ENCODE measurements at regions not wholly inside any gene's neighbourhood (a gene's known extent, or its start where the extent isn't known, plus 50 kb on each side); places are given as distances from the start of the nearest gene placed in this dataset.
A peak's percentile ranks its signal among the peaks of the same experiment; 100 is the strongest.

- no peak overlapping the region for H3K4me3 ChIP-seq (ENCODE audit: insufficient read depth, low read length)
- peaks cover 7% of the 10 kb centered on the region for H3K4me1 ChIP-seq (ENCODE audit: insufficient read depth, low read length)
- no peak for TF ChIP-seq CTCF (IDR thresholded peaks at IDR 0.05; ENCODE audit: extremely low read depth, low read depth, low read length)
- no peaks in the 10 kb centered on the region for H3K79me2 ChIP-seq (ENCODE audit: insufficient read depth, low read length)
- no peak overlapping the region for H3K4me2 ChIP-seq (ENCODE audit: insufficient read depth, low read length)
- no peak overlapping the region for H3K27ac ChIP-seq (ENCODE audit: low read depth, low read length)
- H3K27me3 ChIP-seq (ENCODE audit: insufficient read depth, low read length), result peaks cover 39% of the 10 kb centered on the region
- DNase-seq (ENCODE audit: insufficient read length, low spot score, missing footprints), result no peak
- no peaks in the 10 kb centered on the region for H3K36me3 ChIP-seq (ENCODE audit: insufficient read depth, low read length)
- H2AFZ ChIP-seq (ENCODE audit: low read length), result no peak overlapping the region
- H4K20me1 ChIP-seq (ENCODE audit: insufficient read depth, low read length), result no peaks in the 10 kb centered on the region
- no peaks in the 10 kb centered on the region for H3K9me3 ChIP-seq (ENCODE audit: low read depth, low read length)
Observed at GRCh38 chr12:114478865-114479264, 72.9 kb upstream of the TBX5 start.

DNA sequence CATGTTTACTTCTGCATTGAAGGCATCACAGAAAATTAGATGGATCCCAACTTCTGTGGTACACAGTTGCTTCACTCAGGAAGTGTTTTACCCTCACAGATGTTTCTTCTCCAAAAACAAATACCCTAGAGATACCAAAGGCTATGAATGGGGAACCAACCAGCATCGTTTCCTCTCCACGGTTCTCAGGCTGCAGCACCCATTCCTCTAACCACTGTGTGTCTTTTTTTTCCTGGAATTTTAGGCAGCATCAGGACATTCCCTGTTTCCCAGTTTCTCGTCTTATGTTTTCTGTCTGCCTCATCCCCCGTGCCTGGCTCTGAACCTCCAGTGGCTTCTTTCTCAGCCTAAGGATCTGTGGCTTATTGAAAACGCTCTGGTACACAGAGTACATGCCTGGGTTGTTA lies 72.0 kb upstream of the TBX5 start:
- H4K20me1 ChIP-seq (ENCODE audit: insufficient read depth, low read length), result no peaks in the 10 kb centered on the region
- TF ChIP-seq CTCF (IDR thresholded peaks at IDR 0.05; ENCODE audit: extremely low read depth, low read depth, low read length), result no peak
- H3K4me3 ChIP-seq (ENCODE audit: insufficient read depth, low read length), result no peak overlapping the region
- H3K4me1 ChIP-seq (ENCODE audit: insufficient read depth, low read length), result peaks cover 7% of the 10 kb centered on the region
- H3K4me2 ChIP-seq (ENCODE audit: insufficient read depth, low read length), result no peak overlapping the region
- H3K36me3 ChIP-seq (ENCODE audit: insufficient read depth, low read length), result no peaks in the 10 kb centered on the region
- H3K27ac ChIP-seq (ENCODE audit: low read depth, low read length), result no peak overlapping the region
- H3K27me3 ChIP-seq (ENCODE audit: insufficient read depth, low read length), result peaks cover 39% of the 10 kb centered on the region
- no peaks in the 10 kb centered on the region for H3K79me2 ChIP-seq (ENCODE audit: insufficient read depth, low read length)
- H2AFZ ChIP-seq (ENCODE audit: low read length), result no peak overlapping the region
- DNase-seq (ENCODE audit: insufficient read length, low spot score, missing footprints), result no peak
- no peaks in the 10 kb centered on the region for H3K9me3 ChIP-seq (ENCODE audit: low read depth, low read length)

DNA sequence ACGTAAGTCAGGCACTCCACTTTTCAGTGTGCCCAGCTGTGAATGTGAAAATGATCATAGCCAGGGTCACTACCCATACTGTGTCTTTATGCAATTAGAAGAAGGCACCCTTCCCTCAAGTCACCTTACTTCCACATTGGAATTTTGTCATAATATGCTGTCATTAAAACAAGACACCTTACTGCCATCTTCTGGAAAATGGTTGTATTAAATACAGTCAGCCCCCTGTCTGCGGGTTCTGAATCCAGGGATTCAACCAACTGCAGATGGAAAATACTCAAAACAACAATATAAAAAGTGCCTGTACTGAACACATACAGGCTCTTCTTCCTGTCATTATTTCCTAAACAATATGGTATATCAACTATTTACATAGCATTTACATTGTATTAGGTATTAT lies 70.2 kb upstream of the TBX5 start:
- H3K4me3 ChIP-seq (ENCODE audit: insufficient read depth, low read length), result no peak overlapping the region
- no peak overlapping the region for H3K4me2 ChIP-seq (ENCODE audit: insufficient read depth, low read length)
- no peaks in the 10 kb centered on the region for H3K36me3 ChIP-seq (ENCODE audit: insufficient read depth, low read length)
- H3K4me1 ChIP-seq (ENCODE audit: insufficient read depth, low read length), result peaks cover 7% of the 10 kb centered on the region
- no peak overlapping the region for H2AFZ ChIP-seq (ENCODE audit: low read length)
- peaks cover 27% of the 10 kb centered on the region for H3K27me3 ChIP-seq (ENCODE audit: insufficient read depth, low read length)
- TF ChIP-seq CTCF (IDR thresholded peaks at IDR 0.05; ENCODE audit: extremely low read depth, low read depth, low read length), result peak; percentile 34
- H3K79me2 ChIP-seq (ENCODE audit: insufficient read depth, low read length), result no peaks in the 10 kb centered on the region
- DNase-seq (ENCODE audit: insufficient read length, low spot score, missing footprints), result no peak
- H4K20me1 ChIP-seq (ENCODE audit: insufficient read depth, low read length), result no peaks in the 10 kb centered on the region
- no peaks in the 10 kb centered on the region for H3K9me3 ChIP-seq (ENCODE audit: low read depth, low read length)
- no peak overlapping the region for H3K27ac ChIP-seq (ENCODE audit: low read depth, low read length)

GRCh38 chr12:114473717-114474116 lies 67.8 kb upstream of the TBX5 start:
- Histone ChIP-seq H3K4me3 (ENCODE audit: insufficient read depth, low read length) (no peak overlapping the region), H2AFZ (ENCODE audit: low read length) (no peak overlapping the region), H3K79me2 (ENCODE audit: insufficient read depth, low read length) (no peaks in the 10 kb centered on the region), H3K27me3 (ENCODE audit: insufficient read depth, low read length) (peaks cover 8% of the 10 kb centered on the region), H3K36me3 (ENCODE audit: insufficient read depth, low read length) (no peaks in the 10 kb centered on the region), H3K27ac (ENCODE audit: low read depth, low read length) (no peak overlapping the region), H4K20me1 (ENCODE audit: insufficient read depth, low read length) (no peaks in the 10 kb centered on the region), H3K4me1 (ENCODE audit: insufficient read depth, low read length) (no peaks in the 10 kb centered on the region), H3K9me3 (ENCODE audit: low read depth, low read length) (no peaks in the 10 kb centered on the region), H3K4me2 (ENCODE audit: insufficient read depth, low read length) (no peak overlapping the region)
- DNase-seq (ENCODE audit: insufficient read length, low spot score, missing footprints), result no peak
- no peak for TF ChIP-seq CTCF (IDR thresholded peaks at IDR 0.05; ENCODE audit: extremely low read depth, low read depth, low read length)

Measured in osteoblast (primary cell).